ENCODE measurements at regions not wholly inside any gene's neighbourhood (a gene's known extent, or its start where the extent isn't known, plus 50 kb on each side); places are given as distances from the start of the nearest gene placed in this dataset.

GRCh38 chr9:99607842-99608448, 213.7 kb upstream of the NR4A3 start:
- TF ChIP-seq, protein P1, sequence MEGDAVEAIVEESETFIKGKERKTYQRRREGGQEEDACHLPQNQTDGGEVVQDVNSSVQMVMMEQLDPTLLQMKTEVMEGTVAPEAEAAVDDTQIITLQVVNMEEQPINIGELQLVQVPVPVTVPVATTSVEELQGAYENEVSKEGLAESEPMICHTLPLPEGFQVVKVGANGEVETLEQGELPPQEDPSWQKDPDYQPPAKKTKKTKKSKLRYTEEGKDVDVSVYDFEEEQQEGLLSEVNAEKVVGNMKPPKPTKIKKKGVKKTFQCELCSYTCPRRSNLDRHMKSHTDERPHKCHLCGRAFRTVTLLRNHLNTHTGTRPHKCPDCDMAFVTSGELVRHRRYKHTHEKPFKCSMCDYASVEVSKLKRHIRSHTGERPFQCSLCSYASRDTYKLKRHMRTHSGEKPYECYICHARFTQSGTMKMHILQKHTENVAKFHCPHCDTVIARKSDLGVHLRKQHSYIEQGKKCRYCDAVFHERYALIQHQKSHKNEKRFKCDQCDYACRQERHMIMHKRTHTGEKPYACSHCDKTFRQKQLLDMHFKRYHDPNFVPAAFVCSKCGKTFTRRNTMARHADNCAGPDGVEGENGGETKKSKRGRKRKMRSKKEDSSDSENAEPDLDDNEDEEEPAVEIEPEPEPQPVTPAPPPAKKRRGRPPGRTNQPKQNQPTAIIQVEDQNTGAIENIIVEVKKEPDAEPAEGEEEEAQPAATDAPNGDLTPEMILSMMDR (IDR thresholded peaks at IDR 0.05): no peak
- Mint-ChIP-seq H3K4me1 (no peaks in the 10 kb centered on the region), H3K36me3 (ENCODE audit: low read depth) (no peaks in the 10 kb centered on the region), H3K4me3 (no peak overlapping the region), H3K9me3 (peaks cover 3% of the 10 kb centered on the region), H3K27ac (no peak overlapping the region), H3K27me3 (ENCODE audit: low read depth, poor library complexity) (peaks cover 18% of the 10 kb centered on the region)
- no peak for DNase-seq

- Mint-ChIP-seq H3K27me3 (ENCODE audit: low read depth, poor library complexity) (peaks cover 13% of the 10 kb centered on the region), H3K36me3 (ENCODE audit: low read depth) (no peaks in the 10 kb centered on the region), H3K27ac (no peak overlapping the region), H3K4me3 (no peak overlapping the region), H3K4me1 (no peaks in the 10 kb centered on the region), H3K9me3 (peaks cover 3% of the 10 kb centered on the region)
- no peak for DNase-seq
- TF ChIP-seq, protein P1 (IDR thresholded peaks at IDR 0.05): no peak
These were observed 207.3 kb upstream of the NR4A3 start for GRCh38 chr9:99614341-99614740.

DNA sequence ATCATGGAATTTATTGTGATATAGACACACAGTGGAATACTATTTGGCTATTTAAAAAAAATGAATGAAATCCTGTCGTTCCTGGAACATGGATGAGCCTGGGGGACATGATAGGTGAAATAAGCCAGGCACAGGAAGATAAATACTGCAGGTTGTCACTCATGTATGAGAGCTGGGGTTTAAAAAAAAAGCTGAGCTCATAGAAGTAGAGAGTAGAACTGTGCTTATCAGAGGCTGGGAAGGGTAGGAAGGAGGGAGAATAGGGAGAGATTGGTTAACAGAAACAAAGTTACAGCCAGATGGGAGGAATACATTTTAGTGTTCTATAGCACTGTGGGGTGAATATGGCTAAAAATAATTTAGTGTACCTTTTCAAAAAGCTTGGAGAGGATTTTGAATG, 200.6 kb upstream of the NR4A3 start:
- Mint-ChIP-seq H3K36me3 (ENCODE audit: low read depth) (no peaks in the 10 kb centered on the region), H3K27me3 (ENCODE audit: low read depth, poor library complexity) (peaks cover 6% of the 10 kb centered on the region), H3K27ac (no peak overlapping the region), H3K9me3 (no peaks in the 10 kb centered on the region), H3K4me1 (no peaks in the 10 kb centered on the region), H3K4me3 (no peak overlapping the region)
- no peak for DNase-seq
- TF ChIP-seq, protein P1 (IDR thresholded peaks at IDR 0.05): no peak

GRCh38 chr9:99622679-99623078, 199.0 kb upstream of the NR4A3 start:
- Mint-ChIP-seq H3K4me3 (no peak overlapping the region), H3K9me3 (no peaks in the 10 kb centered on the region), H3K36me3 (ENCODE audit: low read depth) (no peaks in the 10 kb centered on the region), H3K4me1 (no peaks in the 10 kb centered on the region), H3K27me3 (ENCODE audit: low read depth, poor library complexity) (peaks cover 6% of the 10 kb centered on the region), H3K27ac (no peak overlapping the region)
- TF ChIP-seq, protein P1 (IDR thresholded peaks at IDR 0.05): no peak
- no peak for DNase-seq

DNA sequence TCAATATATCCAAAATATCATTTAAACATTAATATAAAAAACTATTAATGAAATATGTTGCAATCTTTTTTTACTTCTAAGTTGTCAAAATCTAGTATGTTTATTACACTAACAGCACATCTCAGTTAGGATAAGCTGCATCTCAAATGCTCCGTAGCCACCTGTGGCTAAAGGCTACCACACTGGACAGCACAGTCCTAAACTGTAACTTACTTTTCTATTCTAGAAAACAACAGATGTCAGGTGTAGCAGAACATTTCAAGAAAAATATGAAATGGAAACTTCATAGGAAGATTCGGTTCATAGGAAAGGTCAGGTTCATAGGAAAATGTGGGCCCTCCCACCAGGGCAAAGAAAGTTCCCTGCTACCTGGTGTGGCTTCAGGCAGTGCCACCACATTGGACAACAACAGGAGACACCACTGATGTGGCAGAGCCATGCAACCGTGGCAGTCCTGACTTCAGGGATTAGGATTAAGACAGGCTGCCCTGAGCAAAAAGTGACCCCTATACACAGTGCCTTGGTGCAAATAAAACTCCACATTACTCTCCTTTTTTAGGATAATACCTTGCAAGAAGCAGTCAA, 197.8 kb upstream of the NR4A3 start:
- Mint-ChIP-seq H3K4me1 (no peaks in the 10 kb centered on the region), H3K9me3 (no peaks in the 10 kb centered on the region), H3K4me3 (no peak overlapping the region)

More for the DNA sequence above, 197.8 kb upstream of the NR4A3 start:
- Mint-ChIP-seq H3K27ac (no peak overlapping the region), H3K36me3 (ENCODE audit: low read depth) (no peaks in the 10 kb centered on the region), H3K27me3 (ENCODE audit: low read depth, poor library complexity) (peaks cover 12% of the 10 kb centered on the region)
- no peak for DNase-seq
- TF ChIP-seq, protein P1 (IDR thresholded peaks at IDR 0.05): no peak

Data from nephron progenitor cell (in vitro differentiated cells).